Activated CD8-positive, alpha-beta memory T cell treated with anti-CD3 and anti-CD28 coated beads, Interleukin-2, amount 50 U/mL, for 1 hour (primary cell): ENCODE measurements at regions not wholly inside any gene's neighbourhood (a gene's known extent, or its start where the extent isn't known, plus 50 kb on each side); places are given as distances from the start of the nearest gene placed in this dataset.

Experiments
- DNase-seq: peaks from one replicate; pipeline ENCODE4 v3.0.0-alpha.2; 2020; ENCODE audit errors: extremely low read depth

GRCh38 chr10:6774406-6774805, 194.3 kb upstream of the PRKCQ start:
- no peak for DNase-seq

GRCh38 chr10:6771331-6771730, 191.3 kb upstream of the PRKCQ start:
- DNase-seq: no peak

- DNase-seq: no peak
These were observed 190.8 kb upstream of the PRKCQ start for GRCh38 chr10:6770846-6771245.

GRCh38 chr10:6769704-6770417, 189.8 kb upstream of the PRKCQ start:
- no peak for DNase-seq

GRCh38 chr10:6766131-6766801, 186.2 kb upstream of the PRKCQ start:
- DNase-seq: no peak

- DNase-seq: no peak
These were observed 183.3 kb upstream of the PRKCQ start for GRCh38 chr10:6763423-6763822.

- DNase-seq: no peak
These were observed 182.9 kb upstream of the PRKCQ start for GRCh38 chr10:6763001-6763400.

- DNase-seq: no peak
These were observed 179.9 kb upstream of the PRKCQ start for GRCh38 chr10:6759961-6760360.

- no peak for DNase-seq
These were observed 177.1 kb upstream of the PRKCQ start for GRCh38 chr10:6757158-6757557.

GRCh38 chr10:6756716-6757115, 176.6 kb upstream of the PRKCQ start:
- no peak for DNase-seq

- no peak for DNase-seq
These were observed 175.8 kb upstream of the PRKCQ start for GRCh38 chr10:6755781-6756460.

- DNase-seq: no peak
These were observed 173.6 kb upstream of the PRKCQ start for GRCh38 chr10:6753644-6754043.

GRCh38 chr10:6751363-6751762, 171.3 kb upstream of the PRKCQ start:
- DNase-seq: no peak

GRCh38 chr10:6748981-6749635, 169.0 kb upstream of the PRKCQ start:
- DNase-seq: no peak

- no peak for DNase-seq
These were observed 168.0 kb upstream of the PRKCQ start for GRCh38 chr10:6748029-6748428.

- no peak for DNase-seq
These were observed 166.7 kb upstream of the PRKCQ start for GRCh38 chr10:6746782-6747181.

- no peak for DNase-seq
These were observed 163.3 kb upstream of the PRKCQ start for GRCh38 chr10:6743291-6743849.

- no peak for DNase-seq
These were observed 161.5 kb upstream of the PRKCQ start for GRCh38 chr10:6741541-6741941.

- no peak for DNase-seq
These were observed 159.6 kb upstream of the PRKCQ start for GRCh38 chr10:6739530-6740174.

- DNase-seq: no peak
These were observed 158.2 kb upstream of the PRKCQ start for GRCh38 chr10:6738112-6738768.

GRCh38 chr10:6737758-6738111, 157.7 kb upstream of the PRKCQ start:
- DNase-seq: no peak
